Spleen (tissue), 7 donors: ENCODE measurements at regions not wholly inside any gene's neighbourhood (a gene's known extent, or its start where the extent isn't known, plus 50 kb on each side); places are given as distances from the start of the nearest gene placed in this dataset.

Experiments
- CTCF ChIP-seq, 11 experiments: fragments of 200-600 bp in 7 of 11; fragments of 450-650 bp in 4 of 11; sonication (generic) in 4 of 11; IDR thresholded peaks in 8 of 11; conservative IDR thresholded peaks in 3 of 11; 1 replicate in 7 of 11; 2 replicates in 4 of 11; pipeline versions ENCODE4 v1.4.0 to v1.8.0; 2016 to 2021; ENCODE audit warnings: antibody characterized with exemption in 11 of 11, inconsistent platforms in 4 of 11, mild to moderate bottlenecking in 1 of 11
- POLR2A ChIP-seq, 3 donors: fragments of 450-650 bp; IDR thresholded peaks; one replicate each; pipeline ENCODE4 v1.5.1; 2017; ENCODE audit warnings: antibody characterized with exemption in 3 of 3, mild to moderate bottlenecking in 1 of 3
- POLR2AphosphoS5 ChIP-seq, 3 donors: sonication (generic); formaldehyde crosslinking; IDR thresholded peaks; one replicate each; pipeline ENCODE4 v1.5.1; 2017; ENCODE audit warnings: antibody characterized with exemption in 3 of 3
- donor health status: DM: no; HTN: no; CAD: no; lungs with moderate emphysema.
- donor health status: DM: no; HTN: no; CAD: no.
- donor health status: DM: no; HTN: no; CAD: no.

- no peak for TF ChIP-seq CTCF (IDR thresholded peaks at IDR 0.05 in 8 of 11, conservative IDR thresholded peaks at IDR 0.05 in 3 of 11)
- no peak for TF ChIP-seq POLR2AphosphoS5 (IDR thresholded peaks at IDR 0.05)
- no peak for TF ChIP-seq POLR2A (IDR thresholded peaks at IDR 0.05)
Observed at GRCh38 chr4:100581337-100581736, 63.5 kb upstream of the EMCN start.
